Stimulated activated CD8-positive, alpha-beta memory T cell treated with anti-CD3 and anti-CD28 coated beads, Interleukin-12 subunit alpha, Interleukin-12 subunit beta, amount 100 ng/mL, for 4 hours (primary cell): ENCODE measurements at regions not wholly inside any gene's neighbourhood (a gene's known extent, or its start where the extent isn't known, plus 50 kb on each side); places are given as distances from the start of the nearest gene placed in this dataset.

ENCODE experiments used
- DNase-seq: peaks from one replicate; pipeline ENCODE4 v3.0.0-alpha.2; 2020; ENCODE audit warnings: low read depth

DNA sequence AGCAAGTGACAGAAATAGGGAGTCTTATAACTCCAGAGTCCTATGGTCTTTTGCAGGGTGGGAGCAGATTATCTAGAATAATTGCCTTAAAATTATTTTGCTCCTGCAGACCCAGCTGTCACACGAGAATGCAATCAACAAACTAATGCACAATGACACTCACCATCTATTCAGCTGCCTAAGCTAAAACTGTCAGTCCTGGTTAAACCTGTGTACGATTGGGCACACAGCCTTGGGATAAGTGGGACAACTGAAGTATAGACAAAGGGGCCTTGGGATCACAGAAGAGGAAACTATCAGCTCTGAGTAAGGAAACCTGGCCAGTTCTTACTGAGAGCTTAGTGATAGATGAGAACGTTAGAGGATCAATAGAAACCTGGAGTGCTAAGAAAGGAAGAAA lies 595.9 kb upstream of the KIRREL3 start:
- no peak for DNase-seq

DNA sequence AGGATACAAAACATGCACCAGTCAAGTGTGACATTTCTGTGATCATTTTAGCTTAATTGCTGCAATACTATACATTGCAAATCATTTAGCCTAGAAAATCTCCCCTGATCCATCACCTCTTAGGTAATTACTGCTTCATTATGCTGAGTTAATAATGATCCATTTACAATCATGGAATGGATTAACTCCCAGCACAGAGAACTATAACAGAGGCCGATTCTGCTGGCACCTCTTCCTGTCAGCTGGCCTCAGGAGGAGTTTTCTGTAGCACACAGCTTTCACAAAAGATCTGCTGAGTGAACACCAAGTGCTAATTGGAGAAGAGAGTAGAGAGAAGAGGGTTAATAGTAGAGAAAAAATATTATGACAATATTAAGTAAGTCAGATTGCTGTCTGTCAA lies 591.8 kb upstream of the KIRREL3 start:
- DNase-seq: no peak

DNA sequence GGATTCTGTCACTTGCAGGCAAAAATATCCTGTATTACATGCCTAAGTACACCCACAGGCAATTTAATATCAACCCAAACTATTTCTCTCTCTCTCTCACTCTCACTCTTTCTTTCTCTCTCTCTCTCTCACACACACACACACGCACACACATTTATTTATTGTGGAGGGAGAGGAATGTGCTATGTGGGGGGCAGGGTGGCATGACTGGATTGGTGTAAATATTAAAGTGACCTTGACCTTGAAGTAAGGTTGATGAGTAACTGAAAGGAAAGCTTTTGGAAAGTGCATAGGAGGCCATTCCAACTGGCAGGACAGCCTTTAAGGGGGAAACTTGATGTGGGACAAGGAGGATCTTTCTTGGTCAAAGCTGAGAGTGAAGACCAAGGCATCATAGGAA lies 589.7 kb upstream of the KIRREL3 start:
- no peak for DNase-seq

DNA sequence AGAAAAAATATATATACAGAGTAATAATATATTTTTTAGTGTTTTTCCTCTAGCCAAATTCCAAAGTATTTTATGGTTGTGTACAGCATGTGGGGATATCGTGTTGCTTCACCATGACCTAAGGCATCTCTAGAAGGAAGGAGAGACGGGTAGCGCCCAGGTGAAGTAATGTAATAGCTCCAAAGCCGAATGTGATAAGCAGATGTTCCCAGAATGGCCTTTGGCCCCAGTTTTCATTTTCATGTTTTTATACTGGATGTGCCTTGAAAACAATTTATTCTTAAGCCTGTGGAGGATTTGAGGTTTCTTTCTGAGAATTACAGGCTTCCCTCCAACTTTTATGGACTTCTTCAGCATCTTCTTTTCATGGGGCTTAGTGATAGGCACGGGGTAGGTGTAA lies 587.9 kb upstream of the KIRREL3 start:
- DNase-seq: no peak

DNA sequence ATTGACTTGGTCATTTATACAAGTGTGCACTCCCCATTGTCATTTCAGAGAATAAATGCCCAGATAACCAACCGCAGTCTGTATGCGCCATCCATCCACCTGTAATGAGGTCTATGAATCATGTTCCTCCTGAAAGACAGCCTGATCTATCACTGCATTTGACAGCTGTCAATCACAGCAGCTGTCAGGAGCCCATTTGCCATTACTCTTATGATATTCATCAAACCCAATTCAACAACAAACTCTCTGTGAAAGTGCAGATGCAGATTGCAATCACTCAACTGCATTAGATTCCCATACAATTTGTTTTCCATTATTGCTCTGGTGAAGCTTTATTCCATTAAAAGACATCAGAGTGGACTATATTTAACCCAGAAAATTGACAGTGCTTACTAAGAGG lies 586.9 kb upstream of the KIRREL3 start:
- DNase-seq: no peak

DNA sequence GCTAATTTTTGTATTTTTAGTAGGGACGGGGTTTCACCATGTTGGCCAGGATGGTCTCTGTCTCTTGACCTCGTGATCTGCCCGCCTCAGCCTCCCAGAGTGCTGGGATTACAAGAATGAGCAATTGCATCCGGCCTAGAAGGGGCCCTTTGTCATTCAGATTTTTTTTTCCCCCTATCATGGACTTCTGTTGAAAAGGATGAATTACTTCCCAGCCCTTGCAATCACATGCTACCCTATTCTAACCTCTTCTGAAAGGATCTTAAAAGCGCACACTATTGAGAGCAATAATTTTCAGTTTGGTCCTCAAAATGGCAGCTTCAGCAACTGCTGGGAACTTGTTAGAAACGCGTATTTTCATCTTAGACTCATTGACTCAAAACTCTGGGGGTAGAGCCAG lies 575.6 kb upstream of the KIRREL3 start:
- DNase-seq: no peak

DNA sequence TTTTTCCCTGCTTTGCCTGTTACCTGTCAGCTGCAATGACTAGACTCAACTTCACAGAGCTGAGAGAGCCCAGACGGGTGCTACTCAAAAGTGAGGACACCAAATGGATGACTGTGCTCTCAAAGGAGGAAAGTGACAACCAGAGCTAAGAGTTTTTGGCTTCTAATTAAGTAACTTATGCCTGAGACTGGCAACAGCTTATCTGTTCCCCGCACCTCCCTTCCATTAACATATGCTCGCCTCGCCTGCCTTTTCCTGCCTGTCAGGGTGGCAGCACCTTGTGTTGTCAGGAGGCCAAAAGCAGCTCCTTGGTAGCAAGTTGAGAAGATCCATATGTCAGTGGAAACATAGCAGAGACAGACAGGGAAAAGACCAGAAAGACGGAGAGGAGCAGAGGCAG lies 573.9 kb upstream of the KIRREL3 start:
- no peak for DNase-seq

DNA sequence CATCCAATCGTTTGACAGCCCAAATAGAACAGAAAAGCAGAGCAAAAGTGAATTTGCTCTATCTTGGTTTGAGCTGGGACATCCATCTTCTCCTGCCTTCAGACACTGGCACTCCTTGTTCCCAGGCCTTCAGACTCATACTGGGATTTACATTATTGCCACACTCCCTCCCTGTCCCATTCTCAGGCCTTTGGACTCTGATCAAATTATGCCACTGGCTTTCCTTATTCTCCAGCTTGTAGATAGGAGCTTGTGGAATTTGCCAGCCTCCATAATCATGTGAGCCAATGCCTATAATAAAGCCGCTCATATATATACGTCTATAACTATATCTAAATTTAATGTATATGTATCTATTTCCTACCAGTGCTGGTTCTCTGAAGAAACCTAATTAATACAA lies 568.3 kb upstream of the KIRREL3 start:
- DNase-seq: no peak

DNA sequence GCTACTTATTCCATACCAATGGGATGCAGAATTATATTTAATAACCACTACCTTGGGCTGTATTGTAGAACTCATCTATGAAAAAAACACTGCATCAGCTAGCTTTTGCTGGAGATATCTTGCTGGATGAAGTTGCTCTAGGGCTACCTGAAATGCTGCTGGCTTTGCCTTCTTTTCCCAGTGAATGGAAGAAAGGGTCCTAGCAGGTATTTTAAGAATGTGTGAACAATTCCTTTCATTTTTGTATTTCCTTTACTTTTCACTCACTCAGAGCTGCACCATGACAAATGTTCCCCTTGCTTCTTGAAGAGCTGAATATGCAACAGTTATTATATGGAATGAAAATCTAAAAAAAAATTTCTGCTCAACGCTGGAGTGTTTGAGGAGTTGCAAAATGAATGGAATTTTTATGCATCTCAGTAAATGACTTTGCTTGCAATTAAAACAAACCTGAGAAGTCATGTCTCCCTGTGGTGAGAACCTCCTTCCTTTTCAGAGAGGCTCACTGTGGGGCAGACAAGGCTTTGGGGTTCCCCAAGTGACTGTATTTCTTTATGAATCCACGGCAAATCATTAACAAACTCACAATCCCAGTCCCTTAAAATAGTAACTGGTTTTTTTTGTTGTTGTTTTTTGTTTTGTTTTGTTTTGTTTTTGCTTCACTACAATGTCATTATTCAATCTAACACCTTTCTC lies 566.8 kb upstream of the KIRREL3 start:
- DNase-seq: no peak

DNA sequence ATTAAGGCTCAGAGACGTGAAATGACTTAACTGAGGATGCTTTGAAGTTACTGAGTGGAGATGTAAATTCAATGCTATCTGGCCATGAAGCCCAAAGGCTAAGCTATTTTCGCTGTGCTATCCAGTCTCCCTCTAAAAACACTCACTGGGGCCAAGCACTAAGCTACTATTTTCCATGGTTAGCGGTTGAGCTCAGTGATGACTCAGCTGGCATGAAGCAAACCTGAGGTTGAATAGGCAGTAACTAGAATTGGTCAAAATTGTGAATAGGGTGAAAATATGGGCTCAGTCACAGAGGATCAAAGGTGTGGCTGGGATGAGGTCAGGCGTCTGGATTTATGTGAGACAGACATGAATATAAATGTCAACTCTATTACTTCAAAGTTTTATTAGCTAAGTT lies 564.2 kb upstream of the KIRREL3 start:
- no peak for DNase-seq

DNA sequence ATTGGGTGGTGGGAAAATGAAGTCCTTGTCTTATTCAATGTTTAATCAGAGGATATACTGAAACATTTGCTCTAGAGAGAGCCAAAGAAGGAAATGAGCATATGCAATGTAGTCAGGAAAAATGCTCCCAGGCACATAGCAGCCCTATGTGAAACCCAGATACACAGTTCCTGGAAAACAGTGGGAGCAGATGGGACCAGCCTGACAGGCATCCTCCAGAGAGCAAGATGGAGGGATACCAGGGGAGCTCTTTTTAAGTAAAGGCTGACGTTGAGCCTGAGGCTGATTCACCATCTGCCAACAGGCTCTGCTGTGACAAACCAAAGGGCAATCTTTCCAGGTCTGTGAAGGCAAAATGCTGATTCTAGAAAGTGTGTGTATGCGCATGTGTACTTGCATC lies 559.4 kb upstream of the KIRREL3 start:
- no peak for DNase-seq

DNA sequence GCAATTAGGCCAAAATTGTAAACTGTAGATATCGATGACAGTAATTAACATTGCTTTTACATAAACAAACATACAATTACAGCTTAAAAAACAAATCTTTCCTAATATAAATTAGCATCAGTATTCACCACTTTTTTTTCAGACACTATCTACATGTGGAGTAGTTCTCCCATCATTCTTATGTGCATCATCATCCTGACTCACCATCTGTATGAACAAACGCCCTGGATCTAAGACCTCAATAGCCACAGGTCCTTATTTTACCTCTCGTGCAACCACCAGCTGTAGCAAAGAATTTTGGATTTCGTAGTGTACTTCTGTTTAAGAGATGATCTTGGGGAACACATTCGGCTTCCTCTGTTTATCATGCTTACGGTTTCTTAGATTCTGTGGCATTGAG lies 551.9 kb upstream of the KIRREL3 start:
- DNase-seq: no peak

DNA sequence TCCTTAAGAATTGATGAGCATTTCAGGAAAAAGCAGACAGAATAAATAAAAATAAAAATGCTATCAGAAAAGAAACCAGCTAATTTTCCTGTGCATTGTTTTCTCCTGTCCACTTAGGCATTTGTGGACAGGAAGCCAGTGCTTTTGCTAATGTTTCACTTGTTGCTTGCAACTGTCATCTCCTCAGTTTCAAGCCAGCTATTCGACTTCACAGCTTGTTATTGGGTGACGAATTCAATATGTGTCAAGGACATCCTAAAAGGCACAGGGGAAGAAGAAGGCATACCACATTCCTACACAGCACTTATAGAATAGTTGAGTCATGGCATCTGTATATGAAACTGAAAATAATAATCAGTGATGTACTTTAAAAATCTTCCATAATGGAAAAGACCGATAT lies 530.6 kb upstream of the KIRREL3 start:
- no peak for DNase-seq

DNA sequence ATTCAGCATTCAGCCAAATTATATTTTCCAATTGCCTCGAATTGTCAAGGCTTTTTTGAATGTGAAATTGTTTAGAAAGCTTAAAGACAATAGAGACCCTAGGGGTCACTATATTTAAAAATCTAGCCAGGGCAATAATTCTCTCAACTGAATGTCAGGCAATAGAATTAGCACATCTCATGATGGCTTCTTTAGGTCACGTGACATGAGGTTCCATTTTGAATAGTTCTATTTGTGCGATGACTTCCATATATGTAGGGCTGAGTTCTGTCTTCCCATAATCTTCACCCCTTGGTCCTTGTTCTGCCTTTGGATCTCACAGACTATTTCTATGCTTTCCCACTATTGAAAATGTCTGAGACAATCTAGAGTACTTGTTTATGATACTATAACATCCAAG lies 527.7 kb upstream of the KIRREL3 start:
- no peak for DNase-seq

DNA sequence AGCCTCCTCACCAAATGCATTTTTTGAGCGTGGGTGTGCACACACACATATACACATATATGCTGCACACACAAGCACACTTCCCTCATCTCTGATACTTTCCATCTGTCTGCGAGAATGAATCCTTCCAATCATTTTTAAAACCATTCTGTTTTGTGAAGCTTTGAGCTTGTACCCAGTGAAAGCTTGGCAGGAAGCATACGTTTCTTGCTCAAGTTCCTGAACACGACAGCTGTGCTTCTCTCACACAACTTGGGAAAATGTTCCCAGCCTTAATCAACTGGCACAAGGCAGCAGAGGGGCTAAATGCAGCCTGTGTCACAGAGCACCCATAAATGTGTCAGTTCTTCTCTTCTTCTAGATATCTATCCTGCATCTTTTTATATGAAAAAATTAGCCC lies 524.0 kb upstream of the KIRREL3 start:
- no peak for DNase-seq

DNA sequence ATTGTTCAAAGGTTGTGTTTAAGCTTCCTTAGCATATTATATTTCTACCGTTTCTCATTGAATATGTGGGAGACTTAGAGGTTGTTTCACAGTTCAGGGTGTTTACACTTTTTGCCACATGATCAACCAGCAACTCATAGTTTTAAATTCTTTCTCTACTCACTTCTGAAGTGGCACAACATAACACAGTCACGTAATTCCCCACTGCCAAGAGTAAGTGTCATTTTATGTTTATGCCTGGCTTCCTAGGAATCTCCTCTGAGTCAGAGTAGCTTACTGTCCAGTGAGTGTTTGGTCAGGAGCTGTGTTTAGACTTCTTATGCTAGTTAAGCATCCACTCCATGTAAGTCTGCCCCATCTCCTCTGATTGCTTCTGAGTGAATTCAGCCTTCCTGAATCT lies 520.8 kb upstream of the KIRREL3 start:
- no peak for DNase-seq

DNA sequence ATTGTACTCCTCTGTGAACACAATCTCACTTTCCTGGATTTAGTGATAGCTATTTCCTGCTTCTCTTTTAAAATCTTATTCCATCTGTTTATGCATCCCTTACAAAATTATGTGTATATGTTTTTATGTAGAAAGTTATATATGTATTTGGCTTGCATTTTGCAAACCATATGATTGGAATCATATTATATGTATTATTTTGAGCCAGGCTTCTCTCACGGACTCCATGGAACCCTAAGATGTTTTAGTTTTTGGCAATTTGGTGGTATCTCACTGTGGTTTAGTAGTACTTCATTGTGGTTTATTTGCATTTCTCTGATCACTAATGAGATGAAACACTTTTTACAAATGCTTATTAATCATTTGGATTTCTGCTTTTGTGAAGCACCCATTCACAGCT lies 507.3 kb upstream of the KIRREL3 start:
- no peak for DNase-seq

DNA sequence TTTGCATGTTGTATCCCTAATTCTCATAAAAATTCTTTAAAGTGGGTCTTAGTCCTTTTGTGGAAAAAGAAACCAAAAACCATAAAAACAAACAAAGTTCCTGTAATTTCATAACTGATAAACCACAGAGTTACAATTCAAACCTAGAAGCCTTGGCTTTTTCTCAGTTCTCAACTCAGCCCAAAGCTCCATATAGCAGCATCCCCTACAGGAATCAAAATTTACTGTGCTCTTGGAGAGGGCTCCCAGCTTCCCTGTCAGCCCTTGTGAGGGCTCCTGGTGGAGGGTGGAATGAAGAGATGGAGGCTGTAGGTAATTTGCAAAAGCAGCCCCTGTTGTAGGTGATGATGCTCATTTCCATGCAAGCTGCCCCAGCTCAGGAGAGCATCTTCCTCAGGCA lies 506.1 kb upstream of the KIRREL3 start:
- no peak for DNase-seq

DNA sequence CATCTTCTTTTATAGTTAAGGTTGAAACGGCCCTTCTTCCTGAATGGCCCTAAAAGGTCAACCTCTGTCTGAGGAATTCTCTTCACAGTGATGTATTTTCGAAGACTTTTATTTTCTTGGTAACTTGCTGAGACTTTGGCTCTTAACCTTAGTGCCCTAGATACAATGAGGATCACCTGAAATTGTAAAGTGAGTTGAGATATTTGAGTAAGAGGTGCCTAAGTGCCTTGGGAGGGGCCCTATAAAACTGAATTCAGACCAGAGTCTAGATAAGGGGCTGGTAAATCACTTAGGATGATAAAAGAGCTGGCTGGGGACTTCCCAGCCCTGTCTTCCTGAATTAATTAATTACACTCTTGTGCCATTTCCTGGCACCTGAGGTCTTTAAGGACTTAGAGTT lies 505.6 kb upstream of the KIRREL3 start:
- DNase-seq: no peak

DNA sequence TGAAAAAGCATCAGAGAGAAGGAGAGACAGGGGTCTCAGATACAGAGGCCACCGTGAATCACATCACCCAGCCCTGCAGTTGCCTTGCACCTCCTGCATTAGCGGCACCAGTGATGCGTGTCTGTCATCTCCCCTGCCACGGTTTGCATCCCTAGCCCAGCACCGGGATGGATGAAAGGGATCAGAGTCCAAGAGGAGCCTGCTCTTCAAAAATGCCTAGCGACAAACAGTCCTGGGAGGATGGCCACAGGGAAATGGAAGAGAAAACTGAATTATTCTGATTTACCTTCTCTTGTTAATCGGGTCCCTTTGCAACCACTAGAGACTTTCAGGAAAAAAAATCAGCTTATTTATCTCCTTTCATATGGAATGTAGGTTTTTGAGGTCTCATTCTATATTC lies 495.6 kb upstream of the KIRREL3 start:
- DNase-seq: no peak

DNA sequence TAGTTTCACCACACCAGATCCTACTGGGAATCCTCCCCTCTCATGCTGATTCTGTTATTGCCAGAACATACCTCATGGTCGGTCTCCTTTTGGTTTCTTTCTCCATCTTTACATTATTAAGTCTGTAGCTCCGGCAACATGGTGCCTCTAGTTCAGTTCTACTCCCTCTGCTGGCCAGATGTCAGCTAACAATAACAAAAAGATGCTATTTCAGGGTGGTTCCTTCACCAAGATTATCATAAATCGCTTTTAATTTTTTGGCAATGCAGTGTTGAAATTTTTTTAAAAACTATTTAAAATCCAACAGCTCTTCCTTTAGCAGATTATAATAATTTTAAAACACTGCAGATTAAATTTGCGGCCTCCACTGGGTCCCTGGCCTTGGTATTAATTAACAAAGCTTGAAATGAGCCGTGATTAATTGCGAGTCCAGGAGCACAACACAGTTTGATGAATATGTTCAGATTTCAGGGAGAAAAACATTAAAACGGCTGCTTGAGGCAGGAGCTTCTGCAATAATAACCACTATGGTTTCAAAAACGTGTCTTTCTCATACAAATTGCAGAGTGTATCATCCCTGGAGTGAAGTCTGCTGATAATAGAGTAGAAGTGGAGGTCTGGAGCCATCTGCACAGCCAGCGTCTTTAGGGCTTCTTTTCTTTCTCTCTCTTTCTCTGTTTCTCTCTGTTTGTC lies 492.9 kb upstream of the KIRREL3 start:
- no peak for DNase-seq

DNA sequence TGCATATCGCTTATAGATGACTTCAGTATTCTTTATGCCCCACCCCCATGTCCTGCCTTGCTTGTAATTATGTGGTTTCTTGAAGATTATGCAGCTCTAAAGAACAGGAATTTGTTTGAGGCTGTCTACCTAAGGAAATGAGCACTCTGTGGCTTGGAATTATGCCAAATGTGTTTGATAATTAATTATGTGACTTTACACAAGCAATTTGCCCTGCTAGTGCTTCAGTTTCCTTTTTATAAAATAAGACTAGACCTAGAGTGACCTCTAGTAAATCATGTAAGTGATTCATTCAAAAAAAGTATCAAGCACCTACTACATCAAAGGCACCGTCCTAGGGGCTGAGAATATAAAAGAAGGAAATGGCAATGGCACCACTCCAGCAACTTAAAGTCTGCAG lies 491.5 kb upstream of the KIRREL3 start:
- no peak for DNase-seq

DNA sequence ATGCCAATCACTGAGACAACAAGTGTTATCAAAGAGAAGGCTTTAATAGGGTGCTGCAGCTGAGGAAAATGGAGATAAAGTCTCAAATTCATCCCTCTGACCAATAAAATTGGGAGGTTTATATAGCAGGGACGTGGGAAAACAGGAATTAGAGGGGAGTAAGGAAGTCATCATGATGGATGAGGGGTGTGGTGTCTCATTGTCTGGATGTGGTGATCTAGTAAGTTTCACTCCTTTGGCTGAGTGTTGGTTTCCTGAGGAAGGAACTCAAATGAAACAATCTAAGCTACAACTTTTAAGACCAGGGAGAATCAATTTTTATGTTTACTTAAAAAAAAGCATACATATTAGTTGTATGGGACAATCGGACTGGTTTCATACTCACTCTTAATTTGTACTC lies 491.0 kb upstream of the KIRREL3 start:
- no peak for DNase-seq

DNA sequence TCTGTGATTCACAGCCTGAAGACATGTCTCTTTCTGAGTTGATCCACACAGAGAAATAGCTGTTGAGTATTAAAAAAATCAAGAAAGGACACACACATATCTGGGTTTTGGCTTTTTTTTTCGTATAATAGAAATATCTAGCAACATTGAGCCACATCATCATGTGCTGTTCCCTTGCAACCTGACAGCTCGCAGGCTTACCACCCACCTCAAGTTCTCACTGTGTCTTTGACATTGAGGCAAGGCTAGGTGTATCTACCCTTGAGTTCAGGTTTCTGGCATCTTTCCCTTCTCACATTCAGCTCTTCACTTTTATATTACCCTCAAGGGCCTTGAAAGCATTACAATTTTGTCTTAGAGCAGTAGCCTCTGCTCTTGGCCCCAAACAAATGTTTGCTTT lies 490.3 kb upstream of the KIRREL3 start:
- no peak for DNase-seq
